GM19043 (cell line): ENCODE measurements at regions not wholly inside any gene's neighbourhood (a gene's known extent, or its start where the extent isn't known, plus 50 kb on each side); places are given as distances from the start of the nearest gene placed in this dataset.
"Not testable (repeated sequence)": the region's sequence is repeated elsewhere in the genome, so short reads cannot be mapped to it uniquely, and the experiment has no call there.

Source experiments
- ATAC-seq: cut with Tn5 transposase; IDR thresholded peaks from one replicate; pipeline ENCODE4 v1.9.1; 2021; ENCODE audit warnings: low read depth; ENCODE audit not compliant: unreplicated experiment

GRCh38 chr12:17370621-17371020, 719.4 kb downstream of the RERGL start:
- ATAC-seq = no peak

- ATAC-seq = no peak
Measured at GRCh38 chr12:17369556-17369955, 720.4 kb downstream of the RERGL start.

DNA sequence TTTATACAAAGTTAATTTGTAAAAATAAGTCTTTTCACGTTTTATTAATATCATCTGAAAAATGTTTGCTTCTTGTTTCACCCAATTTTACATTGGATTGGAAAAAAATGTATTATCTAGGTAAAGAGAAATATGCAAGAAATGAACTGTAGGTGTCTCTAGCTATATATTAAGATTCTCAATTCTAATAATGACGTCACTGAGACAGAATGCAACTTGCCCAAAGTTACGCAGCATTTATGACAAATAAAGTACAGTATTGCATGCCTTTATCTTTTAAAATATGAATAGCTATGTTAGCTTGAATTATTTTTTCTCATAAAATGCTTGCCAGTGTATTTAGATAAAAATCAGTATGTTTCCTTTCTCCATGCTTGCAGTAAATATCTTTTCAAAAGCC, 728.8 kb downstream of the RERGL start:
- ATAC-seq = no peak

- no peak for ATAC-seq
Measured at GRCh38 chr12:17358835-17359234, 731.2 kb downstream of the RERGL start.

DNA sequence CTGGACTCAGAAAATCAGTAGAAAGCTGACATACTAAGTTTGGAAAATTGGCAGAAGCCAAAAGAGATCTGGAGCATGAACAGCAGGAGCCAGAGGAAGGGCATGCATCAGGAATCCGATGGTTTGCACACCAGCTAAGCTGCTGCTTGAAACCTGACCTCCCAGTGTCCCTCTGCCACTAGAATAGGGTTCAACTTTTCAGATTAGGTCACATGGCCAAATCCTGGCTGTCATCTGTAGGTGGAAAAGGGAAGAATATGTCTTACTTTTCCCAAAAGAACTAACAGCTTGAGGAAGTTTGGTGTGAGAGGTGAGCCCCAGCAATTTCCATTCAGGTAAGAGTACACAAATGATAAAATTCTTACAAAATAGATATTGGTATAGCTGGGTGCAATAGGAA, 732.6 kb downstream of the RERGL start:
- ATAC-seq = no peak

- no peak for ATAC-seq
Measured at GRCh38 chr12:17352164-17352563, 737.8 kb downstream of the RERGL start.

GRCh38 chr12:17348311-17348710, 741.7 kb downstream of the RERGL start:
- no peak for ATAC-seq

GRCh38 chr12:17344649-17345048, 738.7 kb upstream of the LMO3 start:
- no peak for ATAC-seq

GRCh38 chr12:17342381-17342961, 736.5 kb upstream of the LMO3 start:
- ATAC-seq = no peak

DNA sequence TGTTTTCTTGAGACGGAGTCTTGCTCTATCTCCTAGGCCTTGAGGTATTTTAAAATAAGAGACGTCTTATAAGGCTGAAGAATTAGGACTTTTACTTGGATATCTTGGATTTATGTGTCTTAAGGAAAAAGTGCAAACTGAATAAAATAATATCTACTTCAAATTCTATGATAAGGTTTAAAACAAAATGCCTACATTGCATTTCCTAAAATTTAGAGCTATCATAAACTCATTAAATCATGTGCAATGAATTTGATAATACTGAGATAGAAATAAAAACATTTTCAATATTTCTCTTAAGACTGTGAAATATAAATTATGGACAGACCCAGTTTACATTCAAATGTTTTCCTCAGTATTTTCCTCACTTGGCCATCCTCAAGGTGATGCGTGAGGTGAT, 729.5 kb upstream of the LMO3 start:
- no peak for ATAC-seq

DNA sequence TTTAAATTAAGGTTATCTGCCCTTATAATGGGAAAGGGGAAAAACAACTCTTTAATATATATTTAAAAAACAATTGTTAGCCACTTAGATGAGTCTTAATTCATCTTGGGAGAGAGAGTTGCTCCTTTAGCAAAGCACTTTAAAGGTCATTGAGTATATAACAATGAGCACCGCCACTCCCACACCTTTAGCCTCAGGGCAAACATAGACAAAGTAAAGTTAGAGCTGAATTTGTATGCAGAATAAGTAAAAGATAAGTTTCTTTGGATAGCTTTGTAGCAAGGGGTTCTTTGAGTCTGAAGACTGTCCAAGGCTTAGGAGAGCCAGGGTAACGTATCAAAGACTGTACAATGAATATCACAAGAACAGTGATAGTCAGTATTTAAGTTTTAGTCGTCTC, 728.8 kb upstream of the LMO3 start:
- no peak for ATAC-seq

GRCh38 chr12:17333287-17333686, 727.3 kb upstream of the LMO3 start:
- ATAC-seq = no peak

DNA sequence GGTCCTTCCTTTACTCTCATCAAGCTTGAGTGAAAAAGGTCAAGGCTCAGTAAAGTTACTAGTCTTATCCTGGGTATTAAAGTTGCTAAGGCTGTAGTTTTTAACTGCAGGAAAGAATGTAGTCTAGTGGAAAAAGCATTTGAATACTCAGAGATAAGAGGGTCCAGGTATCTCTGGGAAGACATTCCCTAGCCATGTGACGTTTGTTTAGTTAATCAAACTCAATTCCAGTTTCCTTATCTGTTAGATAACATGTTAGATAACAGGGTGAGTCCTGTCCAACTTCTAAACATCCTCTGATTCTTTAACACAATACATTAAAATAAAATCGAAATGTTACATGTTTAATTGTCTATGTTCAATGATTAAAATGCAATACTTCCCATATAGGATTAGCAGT, 720.7 kb upstream of the LMO3 start:
- ATAC-seq = no peak

DNA sequence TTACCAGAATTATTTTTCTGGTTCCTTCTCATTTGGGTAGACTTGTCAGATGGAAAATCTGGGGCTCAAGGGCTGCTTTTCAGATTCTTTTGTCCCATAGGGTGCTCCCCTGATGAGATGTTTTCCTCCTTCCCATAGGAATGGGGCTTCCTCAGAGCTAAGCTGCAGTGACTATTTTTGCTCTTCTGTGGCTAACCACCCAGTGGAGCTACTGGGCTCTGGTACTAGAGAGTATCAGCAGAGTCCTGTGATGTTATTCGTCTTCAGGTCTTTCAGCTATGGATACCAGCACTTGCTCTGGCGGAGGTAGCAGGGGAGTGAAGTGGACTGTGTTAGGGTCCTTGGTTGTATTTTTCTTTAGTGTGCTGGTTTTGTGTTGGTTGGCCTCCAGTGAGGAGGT, 716.1 kb upstream of the LMO3 start:
- ATAC-seq = no peak

- no peak for ATAC-seq
Measured at GRCh38 chr12:17304503-17305347, 698.8 kb upstream of the LMO3 start.

- ATAC-seq = no peak
Measured at GRCh38 chr12:17302001-17302400, 696.0 kb upstream of the LMO3 start.

DNA sequence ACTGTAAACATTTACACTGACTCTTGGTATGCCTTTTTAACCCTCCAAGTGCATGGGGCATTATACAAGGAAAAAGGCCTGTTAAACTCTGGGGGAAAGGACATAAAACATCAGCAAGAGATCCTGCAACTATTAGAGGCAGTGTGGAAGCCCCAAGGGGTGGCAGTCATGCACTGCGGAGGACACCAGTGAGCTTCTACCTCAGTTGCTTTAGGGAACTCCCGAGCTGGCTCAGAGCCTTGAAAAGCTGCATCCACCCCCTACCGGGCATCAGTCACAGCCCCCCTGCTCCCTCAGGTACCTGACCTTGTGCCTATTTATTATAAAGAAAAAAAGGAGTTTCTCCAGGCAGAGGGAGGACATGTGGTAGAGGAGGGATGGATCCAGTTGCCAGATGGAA, 695.6 kb upstream of the LMO3 start:
- ATAC-seq = no peak

DNA sequence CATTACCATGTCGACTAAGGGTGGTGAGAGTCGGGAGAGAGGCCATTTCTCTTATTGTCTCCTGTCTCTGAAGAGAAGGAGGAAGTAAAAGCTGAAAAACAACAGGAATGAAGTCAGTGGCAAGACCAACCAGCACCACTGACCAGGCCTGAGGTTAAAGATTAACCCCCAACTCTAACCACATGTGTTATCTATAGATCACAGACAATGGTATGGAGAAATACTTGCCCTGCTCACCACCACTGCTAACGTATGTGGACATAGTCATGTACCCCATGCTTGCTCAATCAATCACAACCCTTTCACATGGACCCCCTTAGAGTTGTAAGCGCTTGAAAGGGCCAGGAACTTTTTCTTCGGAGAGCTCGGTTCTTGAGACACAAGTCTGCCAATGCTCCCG, 690.9 kb upstream of the LMO3 start:
- no peak for ATAC-seq

GRCh38 chr12:17286874-17287273, 680.9 kb upstream of the LMO3 start:
- ATAC-seq = no peak

- no peak for ATAC-seq
Measured at GRCh38 chr12:17284873-17285272, 678.9 kb upstream of the LMO3 start.

DNA sequence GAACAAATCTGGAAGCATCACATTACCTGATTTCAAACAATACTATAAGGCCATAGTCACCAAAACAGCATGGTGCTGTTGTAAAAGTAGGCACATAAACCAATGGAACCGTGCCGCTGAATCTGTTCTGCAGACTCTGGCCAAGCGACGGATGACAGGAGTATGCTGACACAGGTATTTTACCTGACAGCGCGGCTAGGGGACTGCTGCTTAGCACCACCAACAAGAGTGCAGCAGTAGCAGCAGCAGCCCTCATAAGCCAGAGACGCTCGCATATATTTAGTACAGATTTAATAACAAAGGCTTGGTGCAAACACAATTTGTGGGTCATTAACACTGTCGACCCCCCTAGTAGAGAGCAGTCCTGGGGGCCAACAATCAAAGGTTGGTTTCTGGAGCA, 677.6 kb upstream of the LMO3 start:
- ATAC-seq = no peak

GRCh38 chr12:17282169-17282568, 676.2 kb upstream of the LMO3 start:
- not testable (repeated sequence) for ATAC-seq
